ENCODE measurements at regions not wholly inside any gene's neighbourhood (a gene's known extent, or its start where the extent isn't known, plus 50 kb on each side); places are given as distances from the start of the nearest gene placed in this dataset.
"Not testable (repeated sequence)": the region's sequence is repeated elsewhere in the genome, so short reads cannot be mapped to it uniquely, and the experiment has no call there.

DNA sequence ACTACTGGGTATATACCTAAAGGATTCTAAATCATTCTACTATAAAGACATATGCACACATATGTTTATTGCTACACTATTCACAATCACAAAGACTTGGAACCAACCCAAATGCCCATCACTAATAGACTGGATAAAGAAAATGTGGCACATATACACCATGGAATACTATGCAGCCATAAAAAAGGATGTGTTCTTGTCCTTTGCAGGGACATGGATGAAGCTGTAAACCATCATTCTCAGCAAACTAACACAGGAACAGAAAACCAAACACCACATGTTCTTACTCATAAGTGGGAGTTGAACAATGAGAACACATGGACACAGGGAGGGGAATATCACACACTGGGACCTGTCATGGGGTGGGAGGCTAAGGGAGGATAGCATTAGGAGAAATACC lies 249.0 kb downstream of the SLCO4C1 start:
- not testable (repeated sequence) for DNase-seq

DNA sequence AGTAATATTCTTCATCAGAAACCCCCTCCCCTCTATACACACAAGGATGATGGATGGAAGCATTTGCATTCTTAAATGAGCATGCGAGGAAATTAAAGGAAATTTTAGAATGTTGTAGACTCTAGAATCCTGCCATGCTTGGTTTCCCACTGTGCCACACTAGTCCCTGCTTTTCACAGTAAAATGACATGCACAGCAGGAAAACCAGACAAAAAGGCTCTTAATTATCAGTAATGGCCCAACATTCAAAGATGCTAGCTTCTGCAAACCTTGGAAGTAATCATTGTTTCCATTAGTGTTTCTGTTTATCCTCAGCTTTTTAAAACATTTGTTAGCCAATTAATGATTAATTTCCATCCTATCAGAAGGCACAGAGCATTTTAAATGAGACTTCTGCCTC lies 255.8 kb downstream of the SLCO4C1 start:
- DNase-seq, result no peak

DNA sequence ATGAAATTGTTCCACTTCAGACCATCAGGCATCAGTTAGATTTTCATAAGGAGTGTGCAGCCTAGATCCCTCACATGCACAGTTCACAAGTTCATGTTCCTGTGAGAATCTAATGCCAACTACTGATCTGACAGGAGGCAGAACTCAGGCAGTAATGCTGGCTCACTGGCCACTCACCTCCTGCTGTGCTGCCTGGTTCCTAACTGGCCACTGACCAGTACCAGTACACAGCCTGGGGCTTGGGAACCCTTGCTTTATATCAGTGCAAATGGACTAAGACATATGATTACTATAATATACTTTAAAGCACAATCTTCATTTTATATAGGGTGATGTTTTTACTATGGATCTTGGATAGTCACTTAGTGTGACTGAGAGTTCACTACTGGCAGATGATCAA lies 259.2 kb downstream of the SLCO4C1 start:
- DNase-seq, result no peak

DNA sequence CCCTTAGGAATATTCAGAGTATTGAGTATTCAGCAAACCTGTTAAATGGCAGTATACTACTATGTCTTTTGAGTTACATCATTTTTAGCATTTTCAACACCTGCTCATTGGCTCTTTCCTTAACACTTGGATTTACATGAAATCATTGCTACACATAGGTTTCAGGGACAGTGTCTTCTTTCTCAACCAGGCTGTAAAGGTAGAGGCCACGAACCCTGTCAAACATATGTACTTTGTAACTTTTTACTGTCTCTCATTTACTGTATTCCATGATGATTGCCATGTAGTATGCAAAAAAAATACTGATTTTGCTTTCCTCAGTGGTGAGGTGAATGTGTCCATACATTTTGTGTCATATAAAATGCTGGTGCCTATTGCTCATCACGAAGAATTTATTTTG lies 264.4 kb downstream of the SLCO4C1 start:
- DNase-seq, result no peak

DNA sequence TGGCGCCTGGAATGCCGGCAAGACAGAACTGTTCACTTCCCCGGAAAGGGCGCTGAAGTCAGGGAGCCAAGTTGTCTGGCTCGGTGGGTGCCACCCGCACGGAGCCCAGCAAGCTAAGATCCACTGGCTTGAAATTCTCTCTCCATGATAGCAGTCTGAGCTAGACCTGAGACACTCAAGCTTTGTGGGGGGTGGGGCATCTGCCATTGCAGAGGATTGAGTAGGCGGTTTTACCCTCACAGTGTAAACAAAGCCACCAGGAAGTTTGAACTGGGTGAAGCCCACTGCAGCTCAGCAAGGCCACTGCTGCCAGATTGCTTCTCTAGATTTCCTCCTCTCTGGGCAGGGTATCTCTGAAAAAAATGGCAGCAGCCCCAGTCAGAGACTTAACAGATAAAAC lies 277.4 kb downstream of the SLCO4C1 start:
- no peak for DNase-seq

DNA sequence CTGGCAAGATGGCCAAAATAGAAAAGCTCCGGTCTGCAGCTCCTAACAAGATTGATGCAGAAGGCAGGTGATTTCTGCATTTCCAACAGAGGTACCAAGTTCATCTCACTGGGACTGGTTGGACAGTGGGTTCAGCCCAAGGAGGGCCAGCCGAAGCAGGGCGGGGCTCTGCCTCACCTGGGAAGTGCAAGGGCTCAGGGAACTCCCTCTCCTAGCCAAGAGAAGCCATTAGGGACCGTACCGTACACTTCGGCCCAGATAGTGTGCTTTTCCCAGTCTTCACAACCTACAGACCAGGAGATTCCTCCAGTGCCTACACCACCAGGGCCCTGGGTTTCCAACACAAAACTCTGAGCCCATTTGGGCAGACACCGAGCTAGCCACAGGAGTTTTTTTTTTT lies 277.8 kb downstream of the SLCO4C1 start:
- no peak for DNase-seq

DNA sequence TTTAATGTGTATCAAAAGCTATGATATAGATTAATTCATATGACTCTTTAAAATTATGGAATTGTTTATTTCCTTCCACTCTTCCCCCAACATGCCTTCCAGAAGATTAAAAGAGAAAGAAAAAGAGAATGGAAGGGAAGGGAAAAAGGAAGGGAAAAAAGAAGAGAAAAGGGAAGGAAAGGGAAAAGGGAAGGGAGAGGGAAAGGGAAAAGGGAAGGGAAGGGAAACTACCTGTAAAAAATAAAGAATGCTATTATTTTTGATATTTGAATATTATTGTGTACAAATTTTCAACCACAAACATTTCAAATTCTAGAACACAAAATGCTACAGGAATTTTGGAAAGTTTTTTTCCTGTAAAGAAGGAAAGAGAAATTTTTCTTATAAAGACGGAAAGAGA lies 281.7 kb downstream of the SLCO4C1 start:
- DNase-seq, result no peak

DNA sequence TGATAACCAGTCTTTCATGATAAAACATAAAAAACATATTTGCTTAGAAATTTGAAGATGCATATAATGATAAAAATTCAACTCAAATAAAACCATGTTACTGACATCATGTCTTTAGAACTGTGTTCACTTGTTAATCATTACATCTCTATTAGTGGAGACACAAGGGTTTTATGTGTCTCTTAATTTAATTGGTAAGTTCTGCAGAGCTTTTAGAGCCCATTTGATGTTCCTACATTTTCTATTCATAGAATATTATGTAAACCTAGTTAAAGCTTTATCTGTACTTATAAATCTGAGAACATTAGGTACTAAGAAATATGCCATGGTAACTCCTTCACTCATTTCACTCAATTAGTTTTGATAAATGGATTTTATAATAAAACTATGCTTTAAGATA lies 285.4 kb downstream of the SLCO4C1 start:
- no peak for DNase-seq

DNA sequence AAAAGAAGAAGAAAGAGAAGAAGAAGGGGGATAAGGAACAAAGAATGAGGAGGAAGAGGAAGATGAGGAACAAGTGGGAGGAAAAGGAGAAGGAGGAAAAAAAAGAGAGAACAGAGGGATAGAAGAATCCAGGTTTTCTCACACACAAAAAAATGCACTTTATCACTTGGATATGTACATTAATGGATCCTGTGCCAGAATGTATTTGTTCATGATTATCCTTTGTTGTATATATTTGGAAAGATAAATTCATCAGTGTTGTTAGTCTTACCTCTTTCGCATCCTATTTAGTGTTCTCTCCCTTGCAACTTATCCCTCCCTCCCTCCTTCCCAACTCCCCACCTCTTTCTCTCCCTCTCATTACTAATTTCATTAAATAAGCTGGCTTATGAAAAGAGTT lies 298.8 kb downstream of the SLCO4C1 start:
- no peak for DNase-seq

DNA sequence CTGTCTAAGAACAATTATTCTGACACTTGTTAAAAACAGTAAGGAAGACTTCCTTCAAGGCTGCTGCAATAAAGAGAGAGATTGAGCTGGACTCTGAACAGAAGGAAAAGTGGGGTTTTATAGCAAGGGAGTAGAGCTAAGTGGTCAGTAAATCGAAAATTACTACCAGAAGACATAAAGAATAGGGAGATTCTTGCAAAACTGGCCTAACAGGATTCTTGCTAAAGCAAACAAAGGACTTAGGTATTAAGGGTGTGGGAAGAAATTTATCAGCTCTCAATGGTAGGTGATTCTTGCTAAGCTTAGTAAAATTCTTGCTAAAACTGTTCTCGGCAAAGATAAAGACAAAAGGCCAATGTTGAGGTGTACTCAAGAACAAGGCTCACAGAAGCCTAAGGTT lies 300.5 kb downstream of the SLCO4C1 start:
- DNase-seq, result no peak

DNA sequence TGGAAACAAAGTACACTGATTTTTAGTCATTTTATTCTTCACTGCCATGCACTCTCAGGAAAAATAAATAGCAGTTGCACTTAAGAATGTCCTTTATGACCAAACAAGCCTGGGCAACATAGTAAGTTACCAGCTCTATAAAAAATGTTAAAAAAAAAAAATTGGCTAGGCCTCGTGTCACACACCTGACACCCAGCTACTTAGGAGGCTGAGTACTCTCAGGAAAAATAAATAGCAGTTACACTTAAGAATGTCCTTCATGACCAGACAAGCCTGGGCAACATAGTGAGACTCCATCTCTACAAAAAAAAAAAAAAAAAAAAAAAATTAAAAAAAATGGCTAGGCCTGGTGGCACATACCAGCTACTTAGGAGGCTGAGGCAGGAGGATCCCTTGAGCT lies 304.6 kb downstream of the SLCO4C1 start:
- DNase-seq, result no peak

DNA sequence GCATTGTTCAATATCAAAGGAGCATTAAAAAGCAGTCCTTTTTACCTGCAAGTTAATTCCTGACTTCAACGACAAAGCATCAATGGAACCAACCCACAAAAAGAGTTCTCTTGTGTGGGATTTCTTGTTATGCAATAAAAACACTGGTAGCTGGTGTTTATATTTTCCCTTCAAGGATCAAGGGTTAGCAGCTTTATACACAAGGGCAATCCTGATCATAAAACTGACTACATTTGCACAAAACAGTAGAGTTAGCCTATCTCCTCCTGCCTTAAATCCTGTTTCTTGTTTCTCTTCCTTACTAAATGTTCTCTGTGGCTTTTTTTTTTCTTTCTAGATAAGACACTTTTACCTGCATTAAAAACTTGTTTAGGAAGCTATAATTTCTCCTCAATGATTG lies 306.4 kb downstream of the SLCO4C1 start:
- no peak for DNase-seq

DNA sequence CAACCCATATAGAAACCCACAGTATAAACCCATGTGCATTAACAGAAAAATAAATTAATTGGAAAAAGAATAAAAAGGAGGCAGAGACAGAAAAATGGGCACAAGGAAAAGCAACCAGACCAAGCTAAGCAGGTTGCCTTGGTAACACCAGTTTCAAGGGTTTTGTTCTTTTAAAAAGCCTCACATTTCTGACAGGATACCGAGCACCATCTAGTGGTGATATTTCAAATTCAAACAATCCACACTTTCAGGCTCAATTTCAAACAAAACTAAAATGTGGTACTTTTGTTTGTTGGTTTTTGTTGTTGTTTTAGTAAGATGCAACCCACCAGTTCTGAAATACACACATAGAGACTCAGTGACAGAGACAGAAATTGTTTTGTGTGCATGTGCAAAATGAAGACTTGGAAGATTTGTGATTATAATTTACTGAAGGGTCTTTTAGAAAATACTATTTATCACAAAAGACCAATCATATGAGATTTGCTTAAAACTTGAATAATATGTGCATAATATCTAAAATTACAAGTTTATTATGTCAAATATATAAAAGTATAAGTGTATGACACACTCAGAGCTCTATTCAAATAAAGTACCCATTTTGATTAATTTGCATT lies 318.2 kb downstream of the SLCO4C1 start:
- no peak for DNase-seq

DNA sequence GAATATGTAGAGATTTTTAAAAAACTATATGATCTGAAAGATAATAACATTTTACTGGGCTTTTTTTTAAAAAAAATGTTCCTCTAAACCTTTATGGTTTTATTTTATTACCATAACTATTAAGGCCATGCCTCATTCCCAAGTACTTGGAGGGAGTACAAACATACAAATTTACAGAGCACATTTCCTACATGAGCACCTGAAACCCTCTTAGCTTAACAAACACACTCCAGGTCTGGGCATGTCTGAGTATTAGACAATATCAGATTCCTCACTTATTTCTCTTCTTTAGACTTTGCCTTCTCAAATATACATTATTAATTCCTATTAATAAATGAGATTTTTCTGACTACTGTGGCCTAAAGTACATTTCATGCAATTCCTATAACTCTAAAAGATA lies 319.2 kb downstream of the SLCO4C1 start:
- no peak for DNase-seq

DNA sequence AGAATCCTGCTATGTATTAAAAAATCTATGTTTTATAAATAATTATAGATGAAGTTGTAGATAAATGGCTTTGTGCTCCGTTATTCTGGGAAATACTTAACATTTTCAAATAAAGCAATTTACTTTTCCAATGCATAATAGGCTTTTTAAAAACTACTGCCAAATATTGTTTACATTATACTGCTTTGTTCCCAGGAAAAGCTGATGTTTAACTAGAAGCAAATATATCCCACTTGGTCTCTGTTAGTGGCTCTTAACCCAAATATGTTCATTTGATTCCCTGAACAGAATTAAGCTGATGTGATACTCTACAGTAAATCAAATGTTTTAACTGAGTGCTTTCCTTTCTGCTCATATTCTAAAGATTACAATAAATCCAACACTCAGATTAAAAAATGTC lies 326.3 kb downstream of the SLCO4C1 start:
- no peak for DNase-seq

DNA sequence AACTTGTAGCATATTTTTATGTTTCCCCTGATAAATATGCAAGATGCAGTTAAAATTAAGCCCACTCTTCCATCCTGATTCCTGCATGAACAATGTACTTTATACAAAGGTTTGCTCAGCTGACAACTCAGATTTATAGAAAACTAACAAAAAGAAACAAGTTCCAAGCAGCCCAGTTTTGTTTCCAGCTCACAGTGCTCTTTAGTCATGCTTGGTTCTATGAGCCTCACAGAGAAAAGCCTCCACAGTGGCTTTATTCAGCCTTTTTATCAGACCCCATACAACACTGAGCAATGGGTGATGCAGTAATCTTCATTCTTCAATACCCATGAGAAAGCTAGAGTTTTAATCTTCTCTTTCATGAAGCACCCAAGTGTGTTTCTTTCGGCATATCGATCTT lies 329.6 kb downstream of the SLCO4C1 start:
- no peak for DNase-seq

DNA sequence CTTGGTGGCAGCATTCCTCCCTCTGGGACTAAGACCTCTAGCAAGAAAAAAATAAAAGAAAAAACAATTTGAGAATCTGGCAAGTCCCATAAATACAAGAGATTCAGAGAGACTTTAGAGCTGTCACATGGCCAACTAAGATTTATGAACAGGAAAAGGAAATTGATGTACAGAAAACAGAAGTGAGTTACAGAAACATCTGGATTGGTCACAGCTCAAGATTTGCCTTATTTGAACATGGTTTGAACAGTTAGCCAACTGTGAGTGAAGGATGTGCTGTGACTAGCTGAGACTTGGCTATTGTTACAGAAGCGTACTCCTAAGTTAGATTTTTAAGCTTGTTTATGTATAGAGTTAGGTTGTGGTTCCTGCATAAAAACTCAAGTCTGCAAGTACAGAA lies 340.2 kb downstream of the SLCO4C1 start:
- DNase-seq, result no peak

DNA sequence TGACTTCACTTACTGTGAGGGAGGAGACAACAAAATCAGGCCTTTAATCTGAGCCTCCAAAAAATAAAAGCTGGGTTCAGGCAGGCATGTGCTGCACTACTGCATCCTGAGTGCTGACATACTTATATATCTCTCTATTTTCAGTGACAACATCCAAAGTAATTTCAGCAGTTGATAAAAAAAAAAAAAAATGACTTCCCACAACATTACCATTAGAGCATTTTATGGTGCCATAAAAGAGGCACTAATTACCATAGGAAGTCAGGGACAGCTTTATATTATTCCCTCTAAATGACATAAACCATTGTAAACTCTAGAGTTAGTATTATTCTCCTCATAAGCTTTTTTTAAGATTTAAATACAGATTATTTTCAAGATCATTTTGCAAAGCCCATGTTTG lies 346.1 kb downstream of the SLCO4C1 start:
- DNase-seq, result no peak

DNA sequence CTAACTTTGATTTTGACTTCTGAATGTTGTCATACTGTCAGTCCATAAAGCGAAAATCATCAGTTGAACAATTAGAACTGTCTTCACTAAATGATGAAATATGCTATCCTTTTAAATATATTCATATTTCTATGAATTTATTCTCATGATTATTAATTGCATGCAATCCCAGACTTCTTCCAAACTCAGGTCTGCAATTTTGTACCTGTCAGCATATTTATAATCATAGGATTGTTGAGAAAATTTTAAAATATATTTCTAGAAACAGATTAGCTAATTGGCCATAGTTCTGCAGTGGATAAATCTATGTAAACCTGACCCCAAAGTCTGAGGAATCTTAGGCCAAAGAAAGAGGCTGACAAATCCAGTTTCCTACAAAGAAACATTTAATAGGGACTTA lies 347.5 kb downstream of the SLCO4C1 start:
- no peak for DNase-seq

DNA sequence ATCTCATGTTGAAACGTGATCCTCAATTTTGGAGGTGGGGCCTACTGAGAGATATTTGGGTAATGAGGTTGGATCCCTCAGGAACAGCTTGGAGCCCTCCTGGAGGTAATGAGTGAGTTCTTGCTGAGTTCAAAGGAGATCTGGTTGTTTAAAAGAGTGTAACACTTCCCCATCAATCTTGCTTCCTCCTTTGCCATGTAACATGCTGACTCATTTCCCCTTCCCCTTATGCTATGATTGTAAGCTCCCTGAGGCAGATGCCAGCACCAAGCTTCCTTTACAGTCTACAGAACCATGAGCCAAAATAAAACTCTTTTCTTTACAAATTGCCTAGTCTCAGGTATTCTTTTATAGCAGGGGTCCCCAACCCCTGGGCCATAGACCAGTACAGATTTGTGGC lies 352.3 kb downstream of the SLCO4C1 start:
- no peak for DNase-seq

DNA sequence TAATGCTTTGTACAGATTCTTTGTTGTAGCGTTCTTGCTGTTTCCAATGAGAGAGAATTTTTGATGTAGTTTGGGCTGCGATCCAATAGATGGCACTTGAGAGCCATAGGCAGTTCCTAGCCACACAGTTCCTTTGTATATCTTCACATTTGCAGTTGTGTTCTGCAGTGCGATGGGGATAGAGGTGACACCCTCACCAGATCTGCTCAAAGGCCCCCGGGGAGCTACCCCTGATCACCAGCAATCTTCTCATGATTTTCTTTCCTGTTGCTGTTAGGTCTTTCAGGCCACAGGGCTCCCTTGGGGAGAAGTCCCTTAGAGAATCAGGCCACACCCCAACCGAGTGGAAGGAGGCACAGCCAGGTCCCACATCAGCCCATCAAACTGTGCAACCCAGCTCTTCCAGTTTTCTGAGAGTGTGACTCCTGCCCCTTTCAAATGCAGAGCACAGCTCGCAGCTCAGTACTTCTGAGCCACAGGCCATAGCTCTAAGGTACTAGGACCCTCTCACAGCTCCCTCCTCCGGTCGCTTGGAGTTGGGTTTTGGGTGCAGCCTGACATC lies 353.7 kb downstream of the SLCO4C1 start:
- no peak for DNase-seq

DNA sequence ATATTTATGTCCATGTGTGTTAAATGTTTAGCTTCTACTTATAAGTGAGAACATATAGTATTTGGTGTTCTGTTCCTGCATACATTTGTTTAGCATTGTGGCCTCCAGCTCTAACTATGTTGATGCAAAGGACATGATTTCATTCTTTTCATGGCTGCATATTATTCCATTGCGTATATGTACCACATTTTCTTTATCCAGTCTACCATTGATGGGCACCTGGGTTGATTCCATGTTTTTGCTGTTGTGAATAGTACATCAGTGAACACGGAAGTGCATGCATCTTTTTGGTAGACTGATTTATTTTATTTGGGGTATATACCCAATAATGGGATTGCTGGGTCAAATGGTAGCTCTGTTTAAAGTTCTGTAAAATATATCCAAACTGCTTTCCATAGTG lies 359.0 kb downstream of the SLCO4C1 start:
- DNase-seq, result no peak

DNA sequence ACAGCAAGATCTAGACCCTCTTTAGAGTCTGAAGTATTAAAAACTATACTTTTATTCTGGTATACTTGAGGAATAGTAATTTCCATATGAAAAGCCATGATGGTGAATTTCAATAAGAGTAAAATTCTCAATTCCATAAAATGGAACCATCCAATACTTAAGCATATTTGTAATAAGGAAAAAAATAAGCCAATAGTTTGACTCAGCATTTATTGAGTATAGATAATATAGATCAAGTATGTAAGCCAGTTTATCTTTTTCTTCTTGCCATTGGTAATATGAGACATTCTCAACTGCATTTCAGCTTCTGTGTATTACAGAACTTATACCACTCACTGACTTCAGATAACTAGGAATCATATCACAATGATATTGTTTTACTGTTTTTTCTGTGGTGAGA lies 361.0 kb downstream of the SLCO4C1 start:
- no peak for DNase-seq

DNA sequence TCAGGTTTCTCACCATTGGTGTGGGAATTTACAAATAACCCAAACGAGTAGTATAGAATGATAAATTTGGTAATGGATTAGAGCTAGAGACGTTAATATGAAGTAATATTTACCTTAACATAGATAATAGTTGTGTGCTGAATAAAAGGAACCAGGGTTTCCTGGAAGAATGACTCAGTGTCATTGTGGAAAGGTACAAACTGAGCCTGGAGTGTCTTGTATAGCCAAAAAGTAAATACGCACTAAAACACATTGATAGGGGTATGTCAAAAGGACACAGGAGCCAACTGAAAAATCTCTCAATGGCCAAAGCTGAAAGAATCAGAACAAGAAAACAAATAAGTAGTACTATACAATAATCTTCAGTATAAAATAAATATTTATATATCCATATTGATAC lies 363.5 kb downstream of the SLCO4C1 start:
- DNase-seq, result no peak

DNA sequence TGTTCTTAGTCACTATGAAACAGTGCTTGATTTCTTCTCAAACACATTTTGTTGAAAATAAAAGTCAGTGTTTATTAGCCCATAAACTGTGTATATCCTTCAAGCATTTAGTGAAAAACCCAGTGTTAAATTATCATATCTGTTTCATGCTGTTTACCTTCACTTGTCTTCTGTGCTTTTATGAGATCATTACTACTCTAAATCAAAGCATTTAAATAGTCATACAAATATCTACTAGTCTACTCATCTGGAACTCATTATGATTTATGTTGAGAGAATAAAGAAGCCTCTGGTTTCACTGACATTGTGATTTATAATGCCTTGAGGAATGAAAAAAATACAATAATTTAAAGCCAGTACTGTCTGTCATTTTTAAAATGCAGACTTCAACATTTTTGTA lies 366.5 kb downstream of the SLCO4C1 start:
- no peak for DNase-seq

DNA sequence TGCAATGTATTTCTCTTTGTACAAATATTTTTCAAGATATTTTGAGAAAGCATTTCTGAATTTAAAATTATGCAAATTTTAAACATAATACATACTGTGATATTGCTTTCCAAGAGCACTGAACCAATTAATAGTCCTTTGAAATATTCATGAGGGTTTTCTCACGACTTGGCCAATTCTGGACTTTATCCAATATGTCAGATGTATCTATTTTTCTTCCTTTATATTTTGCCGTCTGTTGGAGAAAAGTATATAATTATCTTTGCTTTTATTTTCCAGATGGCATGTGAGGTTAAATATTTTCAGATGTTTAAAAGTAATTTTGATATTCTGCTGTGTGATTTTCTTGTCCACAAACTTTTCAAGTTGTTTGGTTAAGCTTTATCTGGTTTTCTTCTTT lies 378.9 kb downstream of the SLCO4C1 start:
- no peak for DNase-seq

Measured in GF-D8 (cell line).